Mesenchymal stem cell (in vitro differentiated cells and primary cell): ENCODE measurements at regions not wholly inside any gene's neighbourhood (a gene's known extent, or its start where the extent isn't known, plus 50 kb on each side); places are given as distances from the start of the nearest gene placed in this dataset.

Experiments
- DNase-seq: peaks from one replicate; pipeline ENCODE4 v3.0.0-alpha.2; 2013
- H2AFZ ChIP-seq: one replicate; pipeline ENCODE4 v1.6.1; 2013; ENCODE audit warnings: low read depth, mild to moderate bottlenecking, control low read depth, inconsistent platforms, low read length, moderate library complexity
- H2AK5ac ChIP-seq: 2 replicates; pipeline ENCODE4 v1.6.1; 2013; ENCODE audit warnings: low read length, moderate library complexity, mild to moderate bottlenecking, inconsistent platforms; ENCODE audit not compliant: severe bottlenecking
- H2BK120ac ChIP-seq: one replicate; pipeline ENCODE4 v1.6.1; 2013; ENCODE audit warnings: low read depth, mild to moderate bottlenecking, inconsistent platforms, low read length, moderate library complexity
- H2BK12ac ChIP-seq, 2 experiments: one replicate each; pipeline ENCODE4 v1.6.1; 2013; ENCODE audit warnings: inconsistent platforms in 2 of 2, low read length in 2 of 2, mild to moderate bottlenecking in 2 of 2, moderate library complexity in 2 of 2, control low read depth in 1 of 2
- H2BK15ac ChIP-seq: one replicate; pipeline ENCODE4 v1.6.1; 2013; ENCODE audit warnings: mild to moderate bottlenecking, low read depth, inconsistent platforms; ENCODE audit not compliant: poor library complexity, severe bottlenecking
- H2BK5ac ChIP-seq: 2 replicates; pipeline ENCODE4 v1.6.1; 2013; ENCODE audit warnings: low read depth, mild to moderate bottlenecking, low read length, control low read depth, inconsistent platforms; ENCODE audit not compliant: poor library complexity, severe bottlenecking
- H3K14ac ChIP-seq, 2 experiments: one replicate each; pipeline ENCODE4 v1.6.1; 2013; ENCODE audit warnings: inconsistent platforms in 2 of 2, low read length in 2 of 2, control low read depth in 1 of 2, mild to moderate bottlenecking in 1 of 2, moderate library complexity in 1 of 2
- H3K18ac ChIP-seq, 2 experiments: one replicate each; pipeline ENCODE4 v1.6.1; 2013; ENCODE audit warnings: inconsistent platforms in 2 of 2, low read length in 2 of 2, control low read depth in 1 of 2, low read depth in 1 of 2, mild to moderate bottlenecking in 1 of 2
- H3K23ac ChIP-seq, 2 experiments: one replicate each; pipeline ENCODE4 v1.6.1; 2013; ENCODE audit warnings: inconsistent platforms in 2 of 2, low read length in 2 of 2, mild to moderate bottlenecking in 2 of 2, moderate library complexity in 2 of 2, control low read depth in 1 of 2
- H3K27ac ChIP-seq: 2 replicates; pipeline ENCODE4 v1.5.1; 2013; ENCODE audit warnings: mild to moderate bottlenecking, moderate library complexity, low read length, control low read depth, inconsistent platforms; ENCODE audit not compliant: poor library complexity, severe bottlenecking
- H3K27me3 ChIP-seq, 2 experiments: 2 replicates each; pipeline versions ENCODE4 v1.6.1 to v1.7.0; 2013; ENCODE audit warnings: low read length in 2 of 2, mild to moderate bottlenecking in 2 of 2, moderate library complexity in 2 of 2, control low read depth in 1 of 2, inconsistent platforms in 1 of 2; ENCODE audit not compliant: control insufficient read depth in 1 of 2, insufficient read depth in 1 of 2
- H3K36me3 ChIP-seq, 2 experiments: 2 replicates each; pipeline versions ENCODE4 v1.6.1 to v1.7.0; 2013; ENCODE audit warnings: low read length in 2 of 2, control low read depth in 1 of 2, inconsistent platforms in 1 of 2, low read depth in 1 of 2, mild to moderate bottlenecking in 1 of 2; ENCODE audit not compliant: insufficient read depth in 2 of 2, control insufficient read depth in 1 of 2
- H3K4ac ChIP-seq, 2 experiments: one replicate each; pipeline ENCODE4 v1.6.1; 2013; ENCODE audit warnings: inconsistent platforms in 2 of 2, low read length in 2 of 2, mild to moderate bottlenecking in 2 of 2, moderate library complexity in 2 of 2, control low read depth in 1 of 2, low read depth in 1 of 2
- H3K4me1 ChIP-seq: 2 replicates; pipeline ENCODE4 v1.6.1; 2013; ENCODE audit warnings: low read depth, low read length, control low read depth; ENCODE audit not compliant: control insufficient read depth, insufficient read depth
- H3K4me2 ChIP-seq: 2 replicates; pipeline ENCODE4 v1.6.1; 2013; ENCODE audit warnings: low read length, mild to moderate bottlenecking, inconsistent platforms; ENCODE audit not compliant: poor library complexity, severe bottlenecking
- H3K4me3 ChIP-seq, 2 experiments: 2 replicates each; pipeline versions ENCODE4 v1.5.1 to v1.7.0; 2013; ENCODE audit warnings: low read length in 2 of 2, mild to moderate bottlenecking in 2 of 2, control low read depth in 1 of 2, low read depth in 1 of 2; ENCODE audit not compliant: insufficient read depth in 1 of 2
- H3K79me1 ChIP-seq: replicated peaks from 2 replicates; pipeline ENCODE4 v1.6.1; 2013; ENCODE audit warnings: mild to moderate bottlenecking, control low read depth, low read length, inconsistent platforms; ENCODE audit not compliant: poor library complexity, severe bottlenecking
- H3K9ac ChIP-seq: 2 replicates; pipeline ENCODE4 v1.7.0; 2013; ENCODE audit warnings: mild to moderate bottlenecking, low read length, moderate library complexity
- H3K9me3 ChIP-seq: 2 replicates; pipeline ENCODE4 v1.7.0; 2013; ENCODE audit warnings: mild to moderate bottlenecking, low read length; ENCODE audit not compliant: control insufficient read depth
- H4K8ac ChIP-seq: one replicate; pipeline ENCODE4 v1.6.1; 2013; ENCODE audit warnings: inconsistent platforms, mild to moderate bottlenecking, low read length, moderate library complexity
- H4K91ac ChIP-seq: one replicate; pipeline ENCODE4 v1.6.1; 2013; ENCODE audit warnings: mild to moderate bottlenecking, low read length, inconsistent platforms
- WGBS: methylation state at CpG from one replicate; pipeline ENCODE4 v1.1.7; 2013; ENCODE audit warnings: mixed read lengths; 5-methylcytosine and 5-hydroxymethylcytosine counted together

GRCh38 chr1:90616395-90616794 lies 100.7 kb downstream of the BARHL2 start:
- H3K4ac ChIP-seq, result no peak overlapping the region
- no peak overlapping the region for H3K23ac ChIP-seq
- H3K9me3 ChIP-seq, result no peaks in the 10 kb centered on the region
- H4K8ac ChIP-seq, result no peak overlapping the region
- no peak overlapping the region for H4K91ac ChIP-seq
- H3K27me3 ChIP-seq, result no peaks in the 10 kb centered on the region
- H3K14ac ChIP-seq, result no peak overlapping the region
- no peak overlapping the region for H2AK5ac ChIP-seq
- no peaks in the 10 kb centered on the region for H3K79me1 ChIP-seq
- H2BK15ac ChIP-seq, result no peak overlapping the region
- no peaks in the 10 kb centered on the region for H3K36me3 ChIP-seq
- no peak overlapping the region for H3K4me3 ChIP-seq
- DNase-seq, result no peak
- no peak overlapping the region for H3K27ac ChIP-seq
- H2BK5ac ChIP-seq, result no peak overlapping the region
- no peak overlapping the region for H2BK120ac ChIP-seq
- no peak overlapping the region for H3K18ac ChIP-seq
- no peak overlapping the region for H2AFZ ChIP-seq
- H3K4me1 ChIP-seq, result no peaks in the 10 kb centered on the region
- H3K4me2 ChIP-seq, result no peak overlapping the region
- H3K9ac ChIP-seq, result no peak overlapping the region
- WGBS, result 66% methylated on average over 4 of the region's 4 CpGs
- H2BK12ac ChIP-seq, result no peak overlapping the region

DNA sequence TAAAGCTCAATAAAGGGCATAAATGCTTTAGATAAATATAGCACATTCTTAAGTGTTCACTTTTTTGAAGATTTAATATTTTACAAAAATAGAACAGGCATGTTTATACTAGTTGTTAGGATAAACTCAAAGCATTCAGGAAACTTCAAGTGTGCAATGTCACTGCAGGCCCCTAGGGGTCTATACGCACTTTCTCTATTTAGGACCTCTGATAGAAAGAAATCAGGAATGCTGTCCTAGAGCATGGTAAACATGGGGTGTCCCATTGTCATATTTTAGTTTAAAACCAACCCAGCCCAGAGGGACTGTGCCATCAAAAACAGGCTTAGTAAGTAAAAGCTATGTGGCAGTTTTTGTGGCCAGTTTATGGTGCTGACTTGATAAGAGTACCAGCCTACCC lies 102.2 kb downstream of the BARHL2 start:
- WGBS, result 90% methylated on average over 1 of the region's 1 CpG
- Histone ChIP-seq H3K27me3 (no peaks in the 10 kb centered on the region), H3K4me3 (no peak overlapping the region), H4K91ac (no peak overlapping the region), H2BK12ac (no peak overlapping the region), H3K14ac (no peak overlapping the region), H2BK5ac (no peak overlapping the region), H3K4ac (no peak overlapping the region), H2BK15ac (no peak overlapping the region), H2AK5ac (no peak overlapping the region), H3K36me3 (no peaks in the 10 kb centered on the region), H3K9ac (no peak overlapping the region), H4K8ac (no peak overlapping the region), H3K4me2 (no peak overlapping the region), H2AFZ (no peak overlapping the region), H3K9me3 (no peaks in the 10 kb centered on the region), H3K18ac (no peak overlapping the region), H2BK120ac (no peak overlapping the region), H3K79me1 (no peaks in the 10 kb centered on the region), H3K27ac (no peak overlapping the region), H3K23ac (no peak overlapping the region), H3K4me1 (no peaks in the 10 kb centered on the region)
- no peak for DNase-seq

DNA sequence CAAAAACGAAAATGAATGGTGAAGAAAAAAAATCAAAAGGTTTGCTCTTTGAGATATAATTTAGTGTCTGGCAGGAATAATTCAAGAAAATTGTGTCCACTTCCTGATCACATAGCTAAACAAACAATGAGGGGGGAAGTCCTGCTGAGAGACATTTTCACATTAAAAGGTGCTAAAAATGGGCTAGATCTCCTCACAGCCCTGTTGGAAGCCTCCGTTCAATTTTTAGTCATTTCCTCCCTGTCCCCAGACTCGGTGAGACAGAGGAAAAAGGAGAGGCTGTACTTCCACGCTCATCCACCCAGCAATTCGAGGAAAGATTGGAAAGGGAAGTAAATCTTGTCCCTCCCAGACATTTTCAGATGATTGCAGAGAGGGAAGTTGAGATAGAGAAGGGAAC lies 103.7 kb downstream of the BARHL2 start:
- Histone ChIP-seq H3K4me2 (no peak overlapping the region), H2AK5ac (no peak overlapping the region), H2BK120ac (no peak overlapping the region), H2BK5ac (no peak overlapping the region), H2BK15ac (no peak overlapping the region), H2AFZ (no peak overlapping the region), H3K23ac (no peak overlapping the region), H3K14ac (no peak overlapping the region), H3K18ac (no peak overlapping the region), H4K8ac (no peak overlapping the region), H3K27me3 (no peaks in the 10 kb centered on the region), H3K27ac (no peak overlapping the region), H3K4me1 (no peaks in the 10 kb centered on the region), H2BK12ac (no peak overlapping the region), H3K4ac (no peak overlapping the region), H3K9me3 (no peaks in the 10 kb centered on the region), H3K9ac (no peak overlapping the region), H4K91ac (no peak overlapping the region), H3K36me3 (no peaks in the 10 kb centered on the region), H3K79me1 (no peaks in the 10 kb centered on the region), H3K4me3 (no peak overlapping the region)
- 64% methylated on average over 4 of the region's 5 CpGs for WGBS
- DNase-seq, result no peak

DNA sequence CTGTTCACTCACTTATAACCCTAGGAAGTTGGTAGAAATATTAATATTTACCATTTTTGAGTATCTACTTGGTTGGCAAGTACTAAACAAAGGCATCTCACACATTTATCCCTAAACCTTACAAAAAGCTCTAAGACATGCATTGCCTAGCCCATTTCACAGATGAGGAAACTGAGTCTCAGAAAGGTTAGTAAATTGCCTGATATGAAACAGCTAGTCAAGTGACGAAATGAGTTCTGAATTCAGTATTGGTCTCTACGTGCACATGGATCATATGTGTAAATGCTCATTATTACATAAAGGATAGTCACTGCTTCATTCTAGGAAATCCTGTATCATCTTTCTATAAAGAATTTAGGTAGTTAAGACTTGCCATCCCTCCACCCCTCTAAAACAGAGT lies 105.1 kb downstream of the BARHL2 start:
- H4K91ac ChIP-seq, result no peak overlapping the region
- H2AK5ac ChIP-seq, result no peak overlapping the region
- H3K9me3 ChIP-seq, result no peaks in the 10 kb centered on the region
- H3K36me3 ChIP-seq, result no peaks in the 10 kb centered on the region
- no peak overlapping the region for H2BK15ac ChIP-seq
- no peak overlapping the region for H3K14ac ChIP-seq
- no peak overlapping the region for H3K18ac ChIP-seq
- no peak overlapping the region for H2BK5ac ChIP-seq
- no peak overlapping the region for H4K8ac ChIP-seq
- no peak overlapping the region for H3K23ac ChIP-seq
- no peak overlapping the region for H2BK120ac ChIP-seq
- H3K4me3 ChIP-seq, result no peak overlapping the region
- no peak overlapping the region for H3K9ac ChIP-seq
- no peaks in the 10 kb centered on the region for H3K79me1 ChIP-seq
- no peak for DNase-seq
- no peaks in the 10 kb centered on the region for H3K27me3 ChIP-seq
- H3K27ac ChIP-seq, result no peak overlapping the region
- H3K4me1 ChIP-seq, result no peaks in the 10 kb centered on the region
- H3K4ac ChIP-seq, result no peak overlapping the region
- no CpG with 5 or more reads among the region's 2 CpGs for WGBS
- no peak overlapping the region for H3K4me2 ChIP-seq
- H2BK12ac ChIP-seq, result no peak overlapping the region
- H2AFZ ChIP-seq, result no peak overlapping the region
